OCI-LY1 (cell line): ENCODE measurements at regions not wholly inside any gene's neighbourhood (a gene's known extent, or its start where the extent isn't known, plus 50 kb on each side); places are given as distances from the start of the nearest gene placed in this dataset.

Experiments used
- EZH2 ChIP-seq: fragments of 200-600 bp; sonication (generic), shearing (Covaris generic); IDR thresholded peaks from 2 replicates; pipeline ENCODE4 v1.8.0; 2017; ENCODE audit warnings: borderline replicate concordance, mixed run types, mild to moderate bottlenecking, antibody characterized with exemption, low read length, moderate library complexity, mixed read lengths
- TF ChIP-seq, protein P1 (sequence below): fragments of 200-600 bp; sonication (generic), shearing (Covaris generic); IDR thresholded peaks from 2 replicates; pipeline ENCODE4 v1.5.1; 2017; ENCODE audit warnings: mild to moderate bottlenecking, antibody characterized with exemption, low read length, moderate library complexity, mixed read lengths

DNA sequence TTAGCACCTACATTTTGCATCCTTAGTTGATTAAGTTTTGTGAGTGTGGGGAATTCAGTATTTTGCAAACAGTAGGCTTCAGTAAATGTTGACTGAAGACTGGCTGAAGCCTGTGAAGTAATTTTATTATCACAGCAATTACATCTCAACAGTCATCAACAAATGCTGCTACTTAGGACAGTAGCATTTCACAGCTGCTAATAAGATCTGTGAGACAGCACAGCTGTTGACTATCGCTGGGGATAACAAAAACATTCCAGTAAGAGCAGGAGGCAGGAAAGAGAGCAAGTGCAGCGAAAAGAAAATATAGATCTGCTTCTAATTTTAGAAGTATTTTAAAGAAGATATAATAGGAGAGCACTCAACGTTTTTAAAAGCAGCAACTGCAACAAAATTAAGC is 117.3 kb upstream of the FGF10 start:
- TF ChIP-seq, protein P1, sequence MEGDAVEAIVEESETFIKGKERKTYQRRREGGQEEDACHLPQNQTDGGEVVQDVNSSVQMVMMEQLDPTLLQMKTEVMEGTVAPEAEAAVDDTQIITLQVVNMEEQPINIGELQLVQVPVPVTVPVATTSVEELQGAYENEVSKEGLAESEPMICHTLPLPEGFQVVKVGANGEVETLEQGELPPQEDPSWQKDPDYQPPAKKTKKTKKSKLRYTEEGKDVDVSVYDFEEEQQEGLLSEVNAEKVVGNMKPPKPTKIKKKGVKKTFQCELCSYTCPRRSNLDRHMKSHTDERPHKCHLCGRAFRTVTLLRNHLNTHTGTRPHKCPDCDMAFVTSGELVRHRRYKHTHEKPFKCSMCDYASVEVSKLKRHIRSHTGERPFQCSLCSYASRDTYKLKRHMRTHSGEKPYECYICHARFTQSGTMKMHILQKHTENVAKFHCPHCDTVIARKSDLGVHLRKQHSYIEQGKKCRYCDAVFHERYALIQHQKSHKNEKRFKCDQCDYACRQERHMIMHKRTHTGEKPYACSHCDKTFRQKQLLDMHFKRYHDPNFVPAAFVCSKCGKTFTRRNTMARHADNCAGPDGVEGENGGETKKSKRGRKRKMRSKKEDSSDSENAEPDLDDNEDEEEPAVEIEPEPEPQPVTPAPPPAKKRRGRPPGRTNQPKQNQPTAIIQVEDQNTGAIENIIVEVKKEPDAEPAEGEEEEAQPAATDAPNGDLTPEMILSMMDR: no peak
- TF ChIP-seq EZH2: no peak
